GM18498 (cell line): ENCODE measurements at regions not wholly inside any gene's neighbourhood (a gene's known extent, or its start where the extent isn't known, plus 50 kb on each side); places are given as distances from the start of the nearest gene placed in this dataset.

Experiments used
- ATAC-seq: cut with Tn5 transposase; IDR thresholded peaks from one replicate; pipeline ENCODE4 v1.9.1; 2021; ENCODE audit warnings: mild to moderate bottlenecking, moderate library complexity; ENCODE audit not compliant: unreplicated experiment

- no peak for ATAC-seq
These were observed 155.5 kb upstream of the PMEPA1 start for GRCh38 chr20:57865266-57865665.

- no peak for ATAC-seq
These were observed 150.8 kb upstream of the PMEPA1 start for GRCh38 chr20:57860576-57860975.

GRCh38 chr20:57857969-57858368, 148.2 kb upstream of the PMEPA1 start:
- no peak for ATAC-seq

- ATAC-seq: no peak
These were observed 147.3 kb upstream of the PMEPA1 start for GRCh38 chr20:57857118-57857517.

- ATAC-seq: no peak
These were observed 146.8 kb upstream of the PMEPA1 start for GRCh38 chr20:57856658-57857057.

GRCh38 chr20:57851796-57852195, 142.0 kb upstream of the PMEPA1 start:
- ATAC-seq: no peak

GRCh38 chr20:57851025-57851682, 141.3 kb upstream of the PMEPA1 start:
- ATAC-seq: no peak

GRCh38 chr20:57849521-57850215, 139.9 kb upstream of the PMEPA1 start:
- no peak for ATAC-seq

- no peak for ATAC-seq
These were observed 139.3 kb upstream of the PMEPA1 start for GRCh38 chr20:57849121-57849520.

- ATAC-seq: no peak
These were observed 138.5 kb upstream of the PMEPA1 start for GRCh38 chr20:57848282-57848681.

- ATAC-seq: no peak
These were observed 137.3 kb upstream of the PMEPA1 start for GRCh38 chr20:57847104-57847503.

- no peak for ATAC-seq
These were observed 135.1 kb upstream of the PMEPA1 start for GRCh38 chr20:57844626-57845596.

GRCh38 chr20:57843941-57844625, 134.3 kb upstream of the PMEPA1 start:
- ATAC-seq: no peak

GRCh38 chr20:57842720-57843119, 132.9 kb upstream of the PMEPA1 start:
- ATAC-seq: no peak

- no peak for ATAC-seq
These were observed 131.6 kb upstream of the PMEPA1 start for GRCh38 chr20:57841297-57841866.

- no peak for ATAC-seq
These were observed 130.9 kb upstream of the PMEPA1 start for GRCh38 chr20:57840504-57841296.

- no peak for ATAC-seq
These were observed 130.3 kb upstream of the PMEPA1 start for GRCh38 chr20:57840066-57840465.

- no peak for ATAC-seq
These were observed 128.9 kb upstream of the PMEPA1 start for GRCh38 chr20:57838670-57839151.

- no peak for ATAC-seq
These were observed 127.6 kb upstream of the PMEPA1 start for GRCh38 chr20:57837208-57838035.
